Left lung (tissue), 4 donors: ENCODE measurements at regions not wholly inside any gene's neighbourhood (a gene's known extent, or its start where the extent isn't known, plus 50 kb on each side); places are given as distances from the start of the nearest gene placed in this dataset.
"Not testable (repeated sequence)": the region's sequence is repeated elsewhere in the genome, so short reads cannot be mapped to it uniquely, and the experiment has no call there.

Experiments
- ATAC-seq: fragments of 200-7000 bp; cut with Tn5 transposase; one replicate; pipeline ENCODE4 v1.9.1; 2020; ENCODE audit warnings: moderate library complexity
- DNase-seq, 4 donors: peaks; one replicate each; pipeline ENCODE4 v3.0.0-alpha.2; 2013 to 2020
- H3K27ac ChIP-seq, 2 donors: fragments of 200-600 bp; sonication (generic) in 1 of 2; one replicate each; pipeline versions ENCODE4 v1.5.0 to v1.8.0; 2020 to 2021
- H3K27me3 ChIP-seq, 2 donors: fragments of 200-600 bp; sonication (generic) in 1 of 2; one replicate each; pipeline versions ENCODE4 v1.5.0 to v1.8.0; 2020 to 2021
- H3K36me3 ChIP-seq, 2 donors: fragments of 200-600 bp; sonication (generic) in 1 of 2; one replicate each; pipeline versions ENCODE4 v1.5.0 to v1.8.0; 2020 to 2021
- H3K4me1 ChIP-seq, 2 donors: fragments of 200-600 bp; one replicate each; pipeline ENCODE4 v1.8.0; 2021
- H3K4me3 ChIP-seq, 2 donors: fragments of 200-600 bp; sonication (generic) in 1 of 2; one replicate each; pipeline versions ENCODE4 v1.5.0 to v1.8.0; 2020 to 2021; ENCODE audit warnings: mild to moderate bottlenecking in 1 of 2
- H3K9me3 ChIP-seq, 2 donors: fragments of 200-600 bp; sonication (generic) in 1 of 2; one replicate each; pipeline versions ENCODE4 v1.5.0 to v1.8.0; 2020 to 2021
- intact Hi-C, 2 donors: fragments of 100-400 bp; cut with DNase I; formaldehyde crosslinking; loops; one replicate each; pipeline versions ENCODE4 v1.11.2 to v1.14.2; 2022
- TF ChIP-seq, protein P1 (sequence below), 2 donors: fragments of 200-600 bp; sonication (generic) in 1 of 2; IDR thresholded peaks; one replicate each; pipeline versions ENCODE4 v1.5.0 to v1.8.0; 2021; ENCODE audit warnings: antibody characterized with exemption in 2 of 2
- donor health status: DM: no; HTN: yes; CAD: no.
- donor health status: DM: no; HTN: no; CAD: no.

DNA sequence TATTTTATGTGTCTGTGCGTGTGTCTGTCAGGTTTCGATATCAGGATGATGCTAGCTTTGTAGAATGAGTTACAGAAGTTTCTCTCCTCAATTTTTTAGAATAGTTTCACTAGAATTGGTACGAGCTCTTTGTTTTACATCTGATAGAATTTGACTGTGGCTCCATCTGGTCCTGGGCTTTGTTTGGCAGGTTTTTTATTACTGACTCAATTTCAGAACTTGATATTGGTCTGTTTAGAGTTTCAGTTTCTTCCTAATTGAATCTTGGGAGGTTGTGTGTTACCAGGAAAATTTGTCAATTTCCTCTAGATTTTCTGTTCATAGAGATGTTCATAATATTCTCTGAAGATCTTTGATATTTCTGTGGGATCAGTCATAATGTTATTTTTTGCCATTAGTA, 289.4 kb upstream of the COL3A1 start:
- H3K27me3 ChIP-seq, result no peaks in the 10 kb centered on the region
- H3K36me3 ChIP-seq, result no peaks in the 10 kb centered on the region
- intact Hi-C loops, result no loop called here
- H3K9me3 ChIP-seq, result peaks cover 0 to 17% of the 10 kb centered on the region in 2 donors
- H3K4me3 ChIP-seq, result no peak overlapping the region
- H3K4me1 ChIP-seq, result no peaks in the 10 kb centered on the region
- ATAC-seq (no peak), DNase-seq (no peak)
- no peak overlapping the region for H3K27ac ChIP-seq
- TF ChIP-seq, protein P1, sequence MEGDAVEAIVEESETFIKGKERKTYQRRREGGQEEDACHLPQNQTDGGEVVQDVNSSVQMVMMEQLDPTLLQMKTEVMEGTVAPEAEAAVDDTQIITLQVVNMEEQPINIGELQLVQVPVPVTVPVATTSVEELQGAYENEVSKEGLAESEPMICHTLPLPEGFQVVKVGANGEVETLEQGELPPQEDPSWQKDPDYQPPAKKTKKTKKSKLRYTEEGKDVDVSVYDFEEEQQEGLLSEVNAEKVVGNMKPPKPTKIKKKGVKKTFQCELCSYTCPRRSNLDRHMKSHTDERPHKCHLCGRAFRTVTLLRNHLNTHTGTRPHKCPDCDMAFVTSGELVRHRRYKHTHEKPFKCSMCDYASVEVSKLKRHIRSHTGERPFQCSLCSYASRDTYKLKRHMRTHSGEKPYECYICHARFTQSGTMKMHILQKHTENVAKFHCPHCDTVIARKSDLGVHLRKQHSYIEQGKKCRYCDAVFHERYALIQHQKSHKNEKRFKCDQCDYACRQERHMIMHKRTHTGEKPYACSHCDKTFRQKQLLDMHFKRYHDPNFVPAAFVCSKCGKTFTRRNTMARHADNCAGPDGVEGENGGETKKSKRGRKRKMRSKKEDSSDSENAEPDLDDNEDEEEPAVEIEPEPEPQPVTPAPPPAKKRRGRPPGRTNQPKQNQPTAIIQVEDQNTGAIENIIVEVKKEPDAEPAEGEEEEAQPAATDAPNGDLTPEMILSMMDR (IDR thresholded peaks at IDR 0.05), result no peak

DNA sequence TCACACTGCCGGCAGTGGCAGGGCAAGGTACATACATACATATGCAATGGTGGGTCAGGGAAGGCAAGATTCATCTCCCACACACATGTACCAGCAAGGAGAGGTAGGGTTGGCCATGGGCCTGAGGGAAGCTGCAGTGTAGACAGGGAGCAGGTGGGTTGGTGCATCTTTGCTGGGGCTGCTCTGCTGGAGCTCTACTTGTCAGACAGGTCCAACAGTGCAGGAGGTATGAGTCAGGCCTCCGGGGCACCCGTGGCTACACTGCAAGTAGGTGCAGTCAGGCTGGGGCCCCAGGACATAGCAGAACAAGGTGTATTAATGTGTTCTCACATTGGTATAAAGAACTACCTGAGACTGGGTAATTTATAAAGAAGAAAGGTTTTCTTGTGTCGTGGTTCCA, 281.1 kb upstream of the COL3A1 start:
- intact Hi-C loops, result no loop called here
- no peak for ATAC-seq

DNA sequence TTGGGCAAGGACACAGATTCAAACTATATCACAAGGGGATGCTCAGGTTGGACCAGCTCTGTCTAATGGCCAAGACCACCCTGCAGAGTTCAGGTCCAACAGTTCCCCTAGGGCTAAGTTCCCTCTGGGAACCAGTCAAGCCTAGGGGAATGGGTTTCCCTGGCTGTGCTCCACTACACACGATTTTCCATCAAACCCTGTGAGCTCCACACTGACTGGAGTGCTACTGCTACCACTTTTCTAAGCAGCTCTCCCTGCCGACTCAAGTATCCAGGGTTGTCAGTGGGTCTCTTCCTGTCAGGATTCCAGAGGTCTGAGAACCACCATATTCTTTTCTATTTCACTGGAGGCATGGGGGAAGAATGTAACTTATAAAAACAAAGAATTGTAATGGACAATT, 280.4 kb upstream of the COL3A1 start:
- Histone ChIP-seq H3K9me3 (peaks cover 0 to 14% of the 10 kb centered on the region in 2 donors), H3K27ac (no peak overlapping the region), H3K27me3 (no peaks in the 10 kb centered on the region), H3K36me3 (no peaks in the 10 kb centered on the region), H3K4me3 (no peak overlapping the region), H3K4me1 (no peaks in the 10 kb centered on the region)
- TF ChIP-seq, protein P1 (IDR thresholded peaks at IDR 0.05), result no peak
- ATAC-seq (no peak), DNase-seq (no peak)
- intact Hi-C loops, result no loop called here

More for the DNA sequence above, 281.1 kb upstream of the COL3A1 start:
- Histone ChIP-seq H3K27me3 (no peaks in the 10 kb centered on the region), H3K36me3 (no peaks in the 10 kb centered on the region), H3K9me3 (peaks cover 0 to 13% of the 10 kb centered on the region in 2 donors), H3K4me1 (no peaks in the 10 kb centered on the region), H3K4me3 (no peak overlapping the region), H3K27ac (no peak overlapping the region)
- TF ChIP-seq, protein P1 (IDR thresholded peaks at IDR 0.05), result no peak
- DNase-seq, result peak in 1 of 4 donors; percentile 34

DNA sequence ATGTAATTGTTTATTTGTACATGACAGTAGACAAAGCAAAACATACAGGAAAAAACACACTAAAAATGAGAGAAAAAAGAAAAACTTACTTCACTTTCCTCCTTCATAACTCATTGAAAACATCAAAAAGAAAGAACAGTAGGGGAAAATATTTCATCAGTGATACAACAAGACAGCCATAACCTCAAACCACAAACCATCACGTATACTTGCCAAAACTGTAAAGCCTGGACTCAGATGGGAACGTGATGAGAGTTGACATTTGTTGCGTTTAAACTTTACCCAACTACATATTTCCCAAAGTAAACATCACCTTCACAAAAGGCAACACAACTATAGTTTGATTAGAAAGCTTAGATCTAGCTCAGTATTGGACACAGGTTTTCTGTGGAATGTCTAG, 278.2 kb upstream of the COL3A1 start:
- H3K27me3 ChIP-seq, result no peaks in the 10 kb centered on the region
- intact Hi-C loops, result no loop called here
- H3K9me3 ChIP-seq, result peaks cover 0 to 16% of the 10 kb centered on the region in 2 donors
- H3K27ac ChIP-seq, result no peak overlapping the region
- no peak for DNase-seq
- no peaks in the 10 kb centered on the region for H3K4me1 ChIP-seq
- H3K4me3 ChIP-seq, result no peak overlapping the region
- ATAC-seq, result no peak
- TF ChIP-seq, protein P1 (IDR thresholded peaks at IDR 0.05), result no peak
- no peaks in the 10 kb centered on the region for H3K36me3 ChIP-seq

DNA sequence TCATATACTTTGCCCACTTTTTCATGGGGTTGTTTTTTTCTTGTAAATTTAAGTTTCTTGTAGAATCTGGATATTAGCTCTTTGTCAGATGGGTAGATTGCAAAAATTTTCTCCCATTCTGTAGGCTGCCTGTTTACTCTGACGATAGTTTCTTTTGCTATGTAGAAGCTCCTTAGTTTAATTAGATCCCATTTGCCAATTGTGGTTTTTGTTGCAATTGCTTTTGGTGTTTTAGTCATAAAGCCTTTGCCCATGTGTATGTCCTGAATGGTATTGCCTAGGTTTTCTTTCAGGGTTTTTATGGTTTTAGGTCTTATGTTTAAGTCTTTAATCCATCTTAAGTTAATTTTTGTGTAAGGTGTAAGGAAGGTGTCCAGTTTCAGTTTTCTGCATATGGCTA, 276.0 kb upstream of the COL3A1 start:
- intact Hi-C loops, H3K27ac ChIP-seq, H3K9me3 ChIP-seq, H3K4me1 ChIP-seq, DNase-seq, ATAC-seq, H3K4me3 ChIP-seq, H3K27me3 ChIP-seq, H3K36me3 ChIP-seq: not testable (repeated sequence)

DNA sequence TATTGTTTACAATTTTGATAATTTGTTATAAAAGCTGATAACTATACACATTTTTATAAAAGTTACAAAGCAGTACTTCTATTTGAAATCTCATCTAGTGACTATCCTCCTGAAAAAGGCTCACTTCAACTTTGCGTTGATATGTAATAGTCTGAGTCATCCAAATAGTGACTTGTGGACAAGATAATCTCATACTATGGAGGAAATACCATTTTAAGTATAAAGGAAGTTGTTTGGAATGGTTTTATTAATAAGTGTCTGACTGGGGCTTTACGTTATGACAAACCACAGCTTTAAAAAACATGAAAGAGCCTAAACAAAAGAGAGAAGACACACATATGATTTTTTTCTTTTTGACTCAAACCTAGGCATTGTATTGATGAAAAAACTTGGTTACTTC, 272.3 kb upstream of the COL3A1 start:
- TF ChIP-seq, protein P1 (IDR thresholded peaks at IDR 0.05), result no peak

More for the DNA sequence above, 272.3 kb upstream of the COL3A1 start:
- peaks cover 0 to 9% of the 10 kb centered on the region in 2 donors for H3K9me3 ChIP-seq
- no peaks in the 10 kb centered on the region for H3K4me1 ChIP-seq
- no peak overlapping the region for H3K27ac ChIP-seq
- no peaks in the 10 kb centered on the region for H3K36me3 ChIP-seq
- DNase-seq (no peak), ATAC-seq (no peak)
- H3K27me3 ChIP-seq, result no peaks in the 10 kb centered on the region
- intact Hi-C loops, result no loop called here
- no peak overlapping the region for H3K4me3 ChIP-seq
